ENCODE measurements at regions not wholly inside any gene's neighbourhood (a gene's known extent, or its start where the extent isn't known, plus 50 kb on each side); places are given as distances from the start of the nearest gene placed in this dataset.
"Not testable (repeated sequence)": the region's sequence is repeated elsewhere in the genome, so short reads cannot be mapped to it uniquely, and the experiment has no call there.

GRCh38 chr2:61677942-61678341 is 139.8 kb upstream of the XPO1 start:
- no peak for DNase-seq (ENCODE audit: low spot score)

GRCh38 chr2:61677306-61677705 is 139.2 kb upstream of the XPO1 start:
- DNase-seq (ENCODE audit: low spot score), result no peak

DNA sequence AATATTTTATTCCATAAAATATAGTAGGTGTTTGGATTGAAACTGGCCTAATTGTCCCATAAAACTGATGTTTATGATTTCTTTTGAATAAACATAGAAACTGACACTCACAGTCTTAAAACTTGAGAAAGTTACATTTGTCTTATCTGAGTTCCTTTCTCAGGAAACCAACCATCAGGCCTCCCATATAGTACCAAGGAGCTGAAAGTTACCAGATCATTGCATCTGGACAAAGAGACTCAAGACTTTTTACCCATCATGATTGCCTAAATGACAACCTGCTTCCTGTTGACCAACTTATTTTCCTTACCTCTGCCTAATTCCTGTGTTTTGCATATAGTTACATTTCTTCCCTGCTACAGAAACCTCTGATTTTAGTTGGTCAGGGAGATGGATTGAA is 137.0 kb upstream of the XPO1 start:
- no peak for DNase-seq (ENCODE audit: low spot score)

GRCh38 chr2:61671561-61672315 is 133.6 kb upstream of the XPO1 start:
- DNase-seq (ENCODE audit: low spot score), result peak; percentile 49

DNA sequence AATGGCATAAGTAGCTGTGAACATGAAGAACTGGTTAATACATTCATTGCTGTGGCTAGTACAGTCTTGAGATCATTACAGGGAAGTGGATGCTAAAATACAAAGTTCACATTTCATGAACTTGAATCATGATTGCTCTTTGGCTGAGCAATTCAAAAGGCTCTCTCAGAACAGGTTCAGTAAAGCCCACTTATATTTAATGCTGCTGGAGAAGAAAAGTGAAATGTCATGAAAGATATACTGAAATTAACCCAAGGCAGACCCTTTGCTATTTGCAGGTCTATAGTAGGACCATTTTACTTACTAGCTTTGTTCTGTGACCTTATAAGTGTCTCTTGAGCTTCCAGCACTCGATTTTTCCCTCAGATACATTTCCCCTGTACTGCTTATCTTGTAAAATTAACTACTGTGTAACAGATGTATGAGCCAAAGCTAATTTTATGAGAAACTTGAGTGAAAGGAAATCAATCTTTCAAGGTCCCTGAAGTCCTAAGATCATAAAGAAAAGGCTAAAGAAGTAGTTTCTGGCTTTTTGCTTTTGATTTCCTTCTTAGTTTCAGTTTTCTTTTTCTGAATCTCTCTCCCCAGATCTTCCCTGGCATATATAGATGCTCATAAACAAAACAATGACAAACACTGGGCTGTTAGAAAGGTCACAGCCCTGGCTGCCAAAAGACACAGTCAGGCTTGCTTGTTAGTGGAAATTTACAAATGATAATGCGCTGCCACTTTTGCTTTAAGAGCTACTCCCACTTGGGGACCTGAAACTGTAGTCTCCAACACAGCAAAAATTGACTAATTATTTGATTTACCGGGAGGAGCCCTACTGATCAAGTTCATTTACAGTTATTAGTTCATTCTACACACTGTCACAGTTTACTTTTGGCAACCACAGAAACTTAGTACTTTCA is 132.7 kb upstream of the XPO1 start:
- peak; percentile 84 for DNase-seq (ENCODE audit: low spot score)

DNA sequence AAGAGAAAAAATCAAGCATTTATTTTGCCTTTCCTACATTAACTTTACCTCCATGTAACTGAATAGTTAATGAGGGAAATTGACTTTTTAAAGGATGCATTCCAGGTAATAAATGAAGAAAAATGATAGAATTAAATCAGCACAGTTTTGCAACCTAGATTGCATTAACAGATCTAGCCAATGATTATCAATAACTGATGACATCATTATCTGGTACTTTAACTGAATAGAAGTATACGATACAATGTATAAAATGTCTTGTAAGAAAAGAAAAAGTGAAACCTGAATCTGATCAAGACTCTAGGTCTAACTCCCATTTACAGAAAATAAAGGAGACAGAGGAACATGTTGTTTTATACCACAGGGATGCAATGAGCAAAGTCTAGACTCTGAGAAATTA is 126.0 kb upstream of the XPO1 start:
- no peak for DNase-seq (ENCODE audit: low spot score)

DNA sequence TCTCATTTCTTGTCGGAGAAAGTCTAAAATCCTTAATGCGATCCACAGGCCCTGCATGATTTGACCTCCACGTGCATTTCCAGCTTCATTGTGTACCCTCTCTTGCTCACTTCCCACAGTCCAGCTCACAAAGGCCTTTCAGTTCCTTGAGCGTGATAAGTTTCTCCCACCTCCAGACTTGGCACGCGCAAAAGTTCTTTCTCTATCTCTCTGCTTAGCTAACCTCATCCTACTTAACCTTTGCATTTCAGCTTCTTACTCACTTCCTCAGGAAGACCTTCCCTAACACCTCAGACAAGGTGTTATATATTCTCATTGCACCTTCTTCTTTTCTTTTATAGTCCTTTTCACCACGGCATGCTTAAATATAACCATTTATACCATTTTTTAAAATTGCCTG is 124.8 kb upstream of the XPO1 start:
- no peak for DNase-seq (ENCODE audit: low spot score)

DNA sequence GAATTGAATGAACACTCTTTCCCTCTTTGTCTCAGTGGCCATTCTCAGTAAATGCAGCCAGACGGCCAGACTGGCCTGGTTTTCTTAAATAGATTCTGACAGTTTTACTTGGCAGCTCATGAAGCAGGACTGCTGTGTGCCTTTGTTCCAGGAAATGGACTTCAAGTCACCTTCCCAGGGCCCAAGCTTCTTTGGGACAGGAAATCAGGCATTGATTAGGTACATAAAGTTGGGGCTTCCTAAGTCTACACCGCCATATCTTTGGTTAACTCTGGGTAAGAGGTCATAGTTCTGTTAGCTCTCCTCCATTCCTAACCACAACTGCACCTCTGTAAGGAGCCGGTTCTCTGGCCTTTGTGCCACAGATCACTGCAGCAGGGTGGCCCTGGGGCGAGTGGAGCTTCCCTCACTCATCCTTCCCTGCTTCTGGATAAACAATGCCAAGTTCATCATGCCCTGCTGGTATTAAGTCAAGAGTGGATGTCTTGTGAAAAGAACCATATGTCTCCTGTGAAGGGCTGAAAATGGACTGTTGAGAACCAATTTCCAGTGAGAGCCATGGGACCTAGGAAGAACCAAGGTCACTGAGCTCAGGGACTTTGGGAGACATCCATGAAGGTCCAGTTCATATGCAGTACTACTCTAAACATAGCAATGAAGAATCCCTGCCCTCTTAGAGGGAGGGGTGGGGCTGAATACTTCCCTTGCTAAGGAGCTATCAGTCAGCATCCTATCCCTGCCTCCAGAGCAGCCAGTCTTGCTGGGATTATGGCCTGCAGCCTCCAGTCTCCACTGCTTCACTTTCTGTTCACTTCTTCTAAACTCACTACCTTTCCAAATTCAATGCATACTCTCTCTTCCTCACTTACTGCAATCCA is 122.6 kb upstream of the XPO1 start:
- peak; percentile 71 for DNase-seq (ENCODE audit: low spot score)

DNA sequence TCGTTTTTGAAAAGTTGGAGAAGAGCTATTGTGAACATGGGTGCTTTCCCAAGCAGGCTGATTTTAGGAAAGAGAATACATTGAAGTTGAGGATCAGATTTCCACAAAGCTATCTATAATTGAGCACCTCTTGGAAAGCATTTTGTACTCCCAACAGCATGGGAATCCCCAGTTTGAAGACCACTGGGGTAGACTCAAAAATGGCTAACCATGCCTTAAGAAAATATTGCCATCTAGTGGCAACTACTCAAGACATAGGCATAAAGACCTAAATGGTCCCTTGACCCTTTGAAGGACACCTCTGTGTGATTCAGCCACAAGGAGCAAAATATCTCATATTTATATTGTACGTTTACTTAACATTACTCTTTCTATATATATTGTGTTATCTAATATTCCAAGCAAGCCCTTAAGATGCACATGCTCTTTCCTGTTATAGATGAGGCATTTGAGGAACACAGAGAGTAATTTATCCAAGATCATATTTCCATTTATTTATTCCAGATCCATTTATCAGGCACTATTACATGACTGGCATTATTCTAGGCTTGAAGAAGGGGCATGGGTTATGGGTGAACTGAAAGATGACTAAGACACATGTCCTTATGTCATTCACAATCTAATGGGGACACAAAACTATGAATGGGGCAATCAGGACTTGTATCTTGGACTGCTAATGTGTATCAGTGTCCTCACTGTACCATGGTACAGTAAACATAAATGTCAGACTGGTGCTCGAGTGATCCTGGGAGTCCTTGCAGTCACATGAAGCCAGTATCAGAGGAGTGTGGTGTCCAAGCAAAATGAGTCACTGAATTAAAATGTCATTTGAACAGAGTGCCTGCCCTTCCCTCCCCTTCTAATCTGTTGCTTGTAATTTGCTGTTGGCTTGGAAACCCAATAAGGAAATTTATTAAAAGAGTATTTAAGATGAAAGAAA is 121.0 kb upstream of the XPO1 start:
- peak; percentile 60 for DNase-seq (ENCODE audit: low spot score)

DNA sequence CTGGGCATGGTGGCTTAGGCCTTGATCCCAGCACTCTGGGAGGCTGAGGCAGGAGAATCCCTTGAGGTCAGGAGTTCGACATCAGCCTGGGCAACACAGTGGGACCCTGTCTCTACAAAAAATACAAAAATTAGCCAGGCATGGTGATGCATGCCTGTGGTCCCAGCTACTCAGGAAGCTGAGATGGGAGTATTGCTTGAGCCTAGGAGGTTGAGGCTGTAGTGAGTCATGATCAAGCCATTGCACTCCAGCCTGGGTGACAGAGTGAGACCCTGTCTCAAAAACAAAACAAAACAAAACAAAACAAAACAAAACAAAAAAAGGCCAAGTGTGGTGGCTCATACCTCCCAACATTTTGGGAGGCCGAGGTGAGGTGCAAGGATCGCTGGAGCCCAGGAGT is 111.8 kb upstream of the XPO1 start:
- not testable (repeated sequence) for DNase-seq (ENCODE audit: low spot score)

DNA sequence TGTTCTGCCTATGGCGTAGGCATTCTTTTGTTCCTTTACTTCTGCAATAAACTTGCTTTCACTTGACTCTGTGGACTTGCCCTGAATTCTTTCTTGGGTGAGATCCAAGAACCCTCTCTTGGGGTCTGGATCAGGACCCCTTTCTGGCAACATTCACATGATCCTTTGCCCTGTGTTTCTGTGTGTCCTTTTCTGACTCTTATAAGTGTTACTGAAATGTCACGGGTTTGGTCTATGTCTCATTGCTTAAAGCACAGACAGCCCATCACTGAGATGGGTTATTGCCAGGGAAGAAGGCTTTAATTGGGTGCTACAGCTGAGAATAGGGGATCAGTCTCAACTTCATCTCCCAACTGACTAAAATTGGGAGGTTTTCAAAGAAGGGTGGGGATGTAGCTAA is 110.9 kb upstream of the XPO1 start:
- no peak for DNase-seq (ENCODE audit: low spot score)

DNA sequence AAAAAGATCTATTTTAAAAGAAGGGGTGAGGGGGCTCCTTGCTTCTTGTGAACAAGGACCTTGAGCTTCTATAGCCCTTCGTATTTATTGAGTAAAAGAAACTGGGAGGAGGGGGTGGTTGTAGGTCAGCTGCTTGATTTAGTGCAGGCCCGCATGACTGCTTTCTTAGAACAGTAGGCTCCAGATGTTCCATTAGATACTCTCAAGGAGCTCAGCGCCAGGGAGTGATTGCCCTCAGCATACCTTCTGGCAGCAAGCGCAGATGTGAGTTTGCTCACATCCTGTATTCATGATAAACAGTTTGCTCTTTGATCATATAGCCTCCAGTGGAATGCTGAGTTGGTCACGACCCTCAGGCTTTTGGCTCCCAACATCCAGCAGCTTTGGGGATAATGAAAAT is 108.9 kb upstream of the XPO1 start:
- DNase-seq (ENCODE audit: low spot score), result no peak

- no peak for DNase-seq (ENCODE audit: low spot score)
Measured at GRCh38 chr2:61645911-61646310, 107.8 kb upstream of the XPO1 start.

- not testable (repeated sequence) for DNase-seq (ENCODE audit: low spot score)
Measured at GRCh38 chr2:61643153-61643552, 105.0 kb upstream of the XPO1 start.

GRCh38 chr2:61640406-61640805 is 102.2 kb upstream of the XPO1 start:
- DNase-seq (ENCODE audit: low spot score), result no peak

DNA sequence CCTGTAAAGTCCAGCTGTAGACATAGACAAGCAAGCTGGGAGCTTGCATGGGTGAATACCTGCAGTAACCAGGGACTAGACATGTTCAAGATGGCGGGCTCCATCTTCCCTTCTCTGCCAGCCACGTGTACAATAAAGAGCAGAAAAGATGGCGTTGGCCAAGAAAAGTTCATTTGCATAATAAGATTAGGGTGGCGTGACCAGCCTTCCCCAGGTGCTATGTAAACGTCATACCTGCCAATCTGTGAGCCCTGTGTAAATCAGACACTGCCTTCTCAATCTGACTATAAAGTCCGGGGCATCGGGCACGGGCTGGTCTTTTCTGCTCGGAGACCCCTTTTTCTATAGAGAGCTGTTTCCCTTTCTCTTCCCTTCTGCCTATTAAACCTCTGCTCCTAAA is 101.6 kb upstream of the XPO1 start:
- no peak for DNase-seq (ENCODE audit: low spot score)

DNA sequence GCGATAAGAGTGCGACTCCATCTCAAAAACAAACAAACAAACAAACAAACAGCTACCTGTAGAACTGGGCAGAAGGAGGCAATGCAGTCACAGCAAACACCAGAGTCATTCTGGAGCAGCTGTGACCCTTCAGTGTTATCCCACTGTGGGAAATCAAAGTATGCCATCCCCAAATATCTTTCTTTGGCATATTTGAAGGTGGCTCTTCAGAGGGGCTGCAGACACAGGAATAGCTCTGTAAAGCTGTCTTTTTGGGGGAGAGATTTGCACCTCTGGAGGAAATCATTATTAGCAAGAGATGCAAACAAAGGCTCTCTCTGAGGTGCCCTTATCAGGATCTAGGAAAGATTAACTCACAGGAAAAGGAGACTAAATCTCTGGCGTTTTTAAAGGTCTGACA is 98.5 kb upstream of the XPO1 start:
- no peak for DNase-seq (ENCODE audit: low spot score)

GRCh38 chr2:61634512-61634911 is 96.4 kb upstream of the XPO1 start:
- no peak for DNase-seq (ENCODE audit: low spot score)

DNA sequence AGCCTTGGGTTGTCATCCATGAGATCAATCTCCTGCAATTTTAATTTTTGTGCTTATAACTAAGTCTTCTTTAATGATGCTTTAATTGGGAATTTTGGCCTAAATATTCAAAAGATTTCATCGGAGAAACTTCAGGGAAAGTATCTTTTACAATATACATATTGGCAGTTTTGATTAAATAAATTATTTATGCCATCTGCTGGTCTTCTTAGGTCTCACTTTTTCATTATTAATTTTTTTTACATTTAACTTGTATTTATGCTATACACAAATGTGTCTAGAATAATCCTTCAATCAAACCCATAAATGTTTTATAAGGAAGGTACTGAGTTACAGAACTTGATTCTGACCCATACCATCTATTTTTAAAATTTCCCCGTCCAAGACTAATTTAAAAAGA is 95.1 kb upstream of the XPO1 start:
- DNase-seq (ENCODE audit: low spot score), result no peak

- DNase-seq (ENCODE audit: low spot score), result no peak
Measured at GRCh38 chr2:61632276-61633169, 94.4 kb upstream of the XPO1 start.
